ENCODE measurements at regions not wholly inside any gene's neighbourhood (a gene's known extent, or its start where the extent isn't known, plus 50 kb on each side); places are given as distances from the start of the nearest gene placed in this dataset.

- no peak for DNase-seq
- no peak overlapping the region for H2AFZ ChIP-seq (ENCODE audit: low read length)
- no peaks in the 10 kb centered on the region for H3K9me3 ChIP-seq (replicated peaks; ENCODE audit: insufficient read depth, low read length)
- no peaks in the 10 kb centered on the region for H4K20me1 ChIP-seq (ENCODE audit: insufficient read depth, low read length)
- H3K79me2 ChIP-seq (ENCODE audit: low read length), result no peaks in the 10 kb centered on the region
- H3K27me3 ChIP-seq (replicated peaks; ENCODE audit: insufficient read depth, low read length), result no peaks in the 10 kb centered on the region
- TF ChIP-seq CTCF (IDR thresholded peaks at IDR 0.05; ENCODE audit: low read length) (no peak), EZH2phosphoT487 (IDR thresholded peaks at IDR 0.05; ENCODE audit: low read length) (no peak), EZH2 (optimal IDR thresholded peaks at IDR 0.05; ENCODE audit: low read depth, low read length) (no peak)
- no peak overlapping the region for H3K9ac ChIP-seq (ENCODE audit: low read length)
- no peaks in the 10 kb centered on the region for H3K9me2 ChIP-seq (replicated peaks; ENCODE audit: insufficient read depth, low read length)
- H3K4me1 ChIP-seq (ENCODE audit: low read length), result no peaks in the 10 kb centered on the region
- H3K4me2 ChIP-seq (ENCODE audit: low read depth, low read length), result no peak overlapping the region
- H3K4me3 ChIP-seq (ENCODE audit: low read length), result no peak overlapping the region
- H3K36me3 ChIP-seq (replicated peaks; ENCODE audit: insufficient read depth, low read length), result no peaks in the 10 kb centered on the region
- no peak overlapping the region for H3K27ac ChIP-seq (ENCODE audit: low read length)
- H3F3A ChIP-seq (ENCODE audit: insufficient read depth, low read length), result no peaks in the 10 kb centered on the region
Measured at GRCh38 chr7:21218155-21218554, 209.7 kb upstream of the SP4 start.

- DNase-seq, result no peak
- Histone ChIP-seq H3F3A (ENCODE audit: insufficient read depth, low read length) (no peaks in the 10 kb centered on the region), H3K36me3 (replicated peaks; ENCODE audit: insufficient read depth, low read length) (no peaks in the 10 kb centered on the region)
Measured at GRCh38 chr7:21221130-21221529, 206.8 kb upstream of the SP4 start.

GRCh38 chr7:21238400-21239116, 189.3 kb upstream of the SP4 start:
- Histone ChIP-seq H3K9me3 (replicated peaks; ENCODE audit: insufficient read depth, low read length) (no peaks in the 10 kb centered on the region), H4K20me1 (ENCODE audit: insufficient read depth, low read length) (no peaks in the 10 kb centered on the region), H3K4me2 (ENCODE audit: low read depth, low read length) (no peak overlapping the region), H3K79me2 (ENCODE audit: low read length) (no peaks in the 10 kb centered on the region), H3K27ac (ENCODE audit: low read length) (no peak overlapping the region), H3K4me3 (ENCODE audit: low read length) (no peak overlapping the region), H3K4me1 (ENCODE audit: low read length) (no peaks in the 10 kb centered on the region), H3K27me3 (replicated peaks; ENCODE audit: insufficient read depth, low read length) (no peaks in the 10 kb centered on the region), H2AFZ (ENCODE audit: low read length) (no peak overlapping the region), H3K9me2 (replicated peaks; ENCODE audit: insufficient read depth, low read length) (no peaks in the 10 kb centered on the region), H3K36me3 (replicated peaks; ENCODE audit: insufficient read depth, low read length) (no peaks in the 10 kb centered on the region), H3K9ac (ENCODE audit: low read length) (no peak overlapping the region), H3F3A (ENCODE audit: insufficient read depth, low read length) (no peaks in the 10 kb centered on the region)
- TF ChIP-seq EZH2 (optimal IDR thresholded peaks at IDR 0.05; ENCODE audit: low read depth, low read length) (no peak), EZH2phosphoT487 (IDR thresholded peaks at IDR 0.05; ENCODE audit: low read length) (no peak), CTCF (IDR thresholded peaks at IDR 0.05; ENCODE audit: low read length) (no peak)
- DNase-seq, result no peak

More at GRCh38 chr7:21221130-21221529, 206.8 kb upstream of the SP4 start:
- Histone ChIP-seq H4K20me1 (ENCODE audit: insufficient read depth, low read length) (no peaks in the 10 kb centered on the region), H3K9me2 (replicated peaks; ENCODE audit: insufficient read depth, low read length) (no peaks in the 10 kb centered on the region), H3K4me1 (ENCODE audit: low read length) (no peaks in the 10 kb centered on the region), H3K27me3 (replicated peaks; ENCODE audit: insufficient read depth, low read length) (no peaks in the 10 kb centered on the region), H3K27ac (ENCODE audit: low read length) (no peak overlapping the region), H2AFZ (ENCODE audit: low read length) (no peak overlapping the region), H3K4me3 (ENCODE audit: low read length) (no peak overlapping the region), H3K9ac (ENCODE audit: low read length) (no peak overlapping the region), H3K4me2 (ENCODE audit: low read depth, low read length) (no peak overlapping the region), H3K9me3 (replicated peaks; ENCODE audit: insufficient read depth, low read length) (no peaks in the 10 kb centered on the region), H3K79me2 (ENCODE audit: low read length) (no peaks in the 10 kb centered on the region)
- TF ChIP-seq CTCF (IDR thresholded peaks at IDR 0.05; ENCODE audit: low read length) (no peak), EZH2 (optimal IDR thresholded peaks at IDR 0.05; ENCODE audit: low read depth, low read length) (no peak), EZH2phosphoT487 (IDR thresholded peaks at IDR 0.05; ENCODE audit: low read length) (no peak)

Data from MM.1S (cell line).